GM10248 (cell line): ENCODE measurements at regions not wholly inside any gene's neighbourhood (a gene's known extent, or its start where the extent isn't known, plus 50 kb on each side); places are given as distances from the start of the nearest gene placed in this dataset.

Experiments
- CTCF ChIA-PET: fragments of 300-600 bp; sonication (Branson Sonifier 250); formaldehyde crosslinking; extraction: SDS; loops from one replicate; lab custom pipeline; 2021; ENCODE audit warnings: antibody characterized with exemption; lab: Yijun Ruan, JAX
- POLR2A ChIA-PET: fragments of 350-650 bp; sonication (Branson Sonifier 250); formaldehyde crosslinking; extraction: SDS; loops from one replicate; lab custom pipeline; 2020; ENCODE audit warnings: antibody characterized with exemption; lab: Yijun Ruan, JAX
- DNase-seq: peaks from one replicate; pipeline ENCODE4 v3.0.0; 2012; ENCODE audit errors: extremely low spot score
- CTCF ChIP-seq: IDR thresholded peaks from 2 replicates; pipeline ENCODE4 v1.5.1; 2012; ENCODE audit warnings: mild to moderate bottlenecking, low read depth; ENCODE audit errors: extremely low read depth, missing control alignments, control extremely low read depth

GRCh38 chr5:106673941-106674340, 996.8 kb downstream of the EFNA5 start:
- ChIA-PET POLR2A (no interaction called here), CTCF (interaction anchor here (1.4 kb wide), 1 partner anchor 11 kb away, joined by 3 read pairs; no protein-coding TSS in a partner anchor)
- no peak for DNase-seq
- TF ChIP-seq CTCF, result no peak

GRCh38 chr5:106661866-106662265, 1008.9 kb downstream of the EFNA5 start:
- TF ChIP-seq CTCF, result no peak
- no peak for DNase-seq
- CTCF ChIA-PET, result no interaction called here
- POLR2A ChIA-PET, result no interaction called here

- TF ChIP-seq CTCF, result no peak
- no peak for DNase-seq
- ChIA-PET POLR2A (no interaction called here), CTCF (no interaction called here)
These were observed 1010.1 kb downstream of the EFNA5 start for GRCh38 chr5:106660681-106661080.

- DNase-seq, result no peak
- ChIA-PET CTCF (no interaction called here), POLR2A (no interaction called here)
- no peak for TF ChIP-seq CTCF
These were observed 1012.6 kb downstream of the EFNA5 start for GRCh38 chr5:106658150-106658549.

- CTCF ChIA-PET, result no interaction called here
- no peak for TF ChIP-seq CTCF
- DNase-seq, result no peak
- POLR2A ChIA-PET, result no interaction called here
These were observed 1013.9 kb downstream of the EFNA5 start for GRCh38 chr5:106656821-106657220.

GRCh38 chr5:106649031-106649430, 1021.7 kb downstream of the EFNA5 start:
- CTCF ChIA-PET, result no interaction called here
- no peak for TF ChIP-seq CTCF
- POLR2A ChIA-PET, result no interaction called here
- DNase-seq, result no peak

GRCh38 chr5:106648401-106648800, 1022.3 kb downstream of the EFNA5 start:
- no peak for TF ChIP-seq CTCF
- POLR2A ChIA-PET, result no interaction called here
- no peak for DNase-seq
- CTCF ChIA-PET, result interaction anchor here (1.0 kb wide), 1 partner anchor 17 kb away, joined by 3 read pairs; no protein-coding TSS in a partner anchor
